Neural cell (in vitro differentiated cells): ENCODE measurements at regions not wholly inside any gene's neighbourhood (a gene's known extent, or its start where the extent isn't known, plus 50 kb on each side); places are given as distances from the start of the nearest gene placed in this dataset.

Experiments
- H2AFZ ChIP-seq: fragments of 200-600, 300-800 bp; sonication (generic), shearing (Covaris generic); 2 replicates; pipeline ENCODE4 v1.6.0; 2014; ENCODE audit warnings: low read depth, mild to moderate bottlenecking, antibody characterized with exemption, low read length, moderate library complexity
- H3F3A ChIP-seq: fragments of 200-600 bp; shearing (Covaris generic); 2 replicates; pipeline ENCODE4 v1.6.1; 2016; ENCODE audit warnings: mild to moderate bottlenecking, moderate library complexity, mixed read lengths, antibody characterized with exemption, low read length; ENCODE audit not compliant: insufficient read depth, poor library complexity, severe bottlenecking
- H3K27ac ChIP-seq: fragments of 200-600, 300-800 bp; sonication (generic), shearing (Covaris generic); 2 replicates; pipeline ENCODE4 v1.5.1; 2014; ENCODE audit warnings: mild to moderate bottlenecking, low read length, moderate library complexity
- H3K27me3 ChIP-seq: fragments of 300-800, 200-600 bp; sonication (generic), shearing (Covaris generic); 2 replicates; pipeline ENCODE4 v1.6.0; 2014; ENCODE audit warnings: mild to moderate bottlenecking, low read depth, low read length, moderate library complexity; ENCODE audit not compliant: insufficient read depth
- H3K36me3 ChIP-seq: fragments of 300-800, 200-600 bp; sonication (generic), shearing (Covaris generic); 2 replicates; pipeline ENCODE4 v1.5.1; 2014; ENCODE audit warnings: mild to moderate bottlenecking, antibody characterized with exemption, low read length, moderate library complexity; ENCODE audit not compliant: insufficient read depth
- H3K4me2 ChIP-seq: fragments of 300-800, 200-600 bp; sonication (generic), shearing (Covaris generic); 2 replicates; pipeline ENCODE4 v1.6.0; 2014; ENCODE audit warnings: mild to moderate bottlenecking, low read length
- H3K4me3 ChIP-seq: fragments of 300-800, 200-600 bp; sonication (generic), shearing (Covaris generic); 2 replicates; pipeline ENCODE4 v1.5.1; 2014; ENCODE audit warnings: mild to moderate bottlenecking, low read length, moderate library complexity
- H3K79me2 ChIP-seq: fragments of 200-600 bp; shearing (Covaris generic); replicated peaks from 2 replicates; pipeline ENCODE4 v1.6.0; 2014; ENCODE audit warnings: mild to moderate bottlenecking, low read length, moderate library complexity; ENCODE audit not compliant: insufficient read depth
- H3K9ac ChIP-seq: fragments of 300-800, 200-600 bp; sonication (generic), shearing (Covaris generic); 2 replicates; pipeline ENCODE4 v1.6.1; 2016; ENCODE audit warnings: mild to moderate bottlenecking, low read length, mixed read lengths
- H3K9me2 ChIP-seq: fragments of 200-600 bp; shearing (Covaris generic); 2 replicates; pipeline ENCODE4 v1.6.1; 2016; ENCODE audit warnings: mild to moderate bottlenecking, low read length, mixed read lengths; ENCODE audit not compliant: insufficient read depth
- H3K9me3 ChIP-seq: fragments of 200-600, 300-800 bp; sonication (generic), shearing (Covaris generic); 2 replicates; pipeline ENCODE4 v1.6.1; 2016; ENCODE audit warnings: mild to moderate bottlenecking, mixed run types, low read length, moderate library complexity, mixed read lengths
- H4K20me1 ChIP-seq: fragments of 200-600 bp; shearing (Covaris generic); 2 replicates; pipeline ENCODE4 v1.6.1; 2016; ENCODE audit warnings: mild to moderate bottlenecking, mixed run types; ENCODE audit not compliant: insufficient read depth
- CTCF ChIP-seq: fragments of 450-650 bp; IDR thresholded peaks from 2 replicates; pipeline ENCODE4 v1.5.1; 2014; ENCODE audit warnings: antibody characterized with exemption, mild to moderate bottlenecking, moderate library complexity; ENCODE audit not compliant: poor library complexity, severe bottlenecking
- EP300 ChIP-seq: fragments of 450-650 bp; conservative IDR thresholded peaks from 2 replicates; pipeline ENCODE4 v1.6.1; 2014; ENCODE audit warnings: antibody characterized with exemption, mild to moderate bottlenecking, moderate library complexity; ENCODE audit not compliant: poor library complexity, severe bottlenecking
- EZH2 ChIP-seq: fragments of 200-600, 300-800 bp; shearing (Covaris generic), sonication (generic); IDR thresholded peaks from 2 replicates; pipeline ENCODE4 v1.6.1; 2014; ENCODE audit warnings: antibody characterized with exemption, low read length, borderline replicate concordance, mild to moderate bottlenecking; ENCODE audit not compliant: insufficient read depth, poor library complexity, severe bottlenecking
- MXI1 ChIP-seq: fragments of 450-650 bp; conservative IDR thresholded peaks from 2 replicates; pipeline ENCODE4 v1.6.1; 2014; ENCODE audit warnings: antibody characterized with exemption, mild to moderate bottlenecking; ENCODE audit not compliant: poor library complexity, severe bottlenecking
- POLR2AphosphoS5 ChIP-seq: IDR thresholded peaks from 2 replicates; pipeline ENCODE4 v1.6.1; 2012
- RAD21 ChIP-seq: fragments of 450-650 bp; conservative IDR thresholded peaks from 2 replicates; pipeline ENCODE4 v1.6.1; 2014; ENCODE audit warnings: antibody characterized with exemption, mild to moderate bottlenecking, moderate library complexity
- REST ChIP-seq: IDR thresholded peaks from 2 replicates; pipeline ENCODE4 v1.6.1; 2012; ENCODE audit warnings: borderline replicate concordance
- SMC3 ChIP-seq: fragments of 450-650 bp; conservative IDR thresholded peaks from 2 replicates; pipeline ENCODE4 v1.6.1; 2014; ENCODE audit warnings: antibody characterized with exemption, mild to moderate bottlenecking, moderate library complexity; ENCODE audit not compliant: poor library complexity
- TAF1 ChIP-seq: IDR thresholded peaks from 2 replicates; pipeline ENCODE4 v1.6.1; 2012; ENCODE audit warnings: low read depth

GRCh38 chr12:59517522-59517921 is 78.3 kb upstream of the SLC16A7 start:
- Histone ChIP-seq H3K79me2 (no peaks in the 10 kb centered on the region), H3K4me2 (no peak overlapping the region), H3K4me3 (no peak overlapping the region), H3K36me3 (no peaks in the 10 kb centered on the region), H3K27ac (no peak overlapping the region), H4K20me1 (no peaks in the 10 kb centered on the region), H3K9me3 (no peaks in the 10 kb centered on the region), H3F3A (no peaks in the 10 kb centered on the region), H3K27me3 (no peaks in the 10 kb centered on the region), H2AFZ (no peak overlapping the region), H3K9ac (no peak overlapping the region), H3K9me2 (no peaks in the 10 kb centered on the region)
- no peak for TF ChIP-seq SMC3
- no peak for TF ChIP-seq MXI1
- no peak for TF ChIP-seq EZH2
- no peak for TF ChIP-seq TAF1
- TF ChIP-seq POLR2AphosphoS5, result no peak
- no peak for TF ChIP-seq EP300
- TF ChIP-seq CTCF, result no peak
- no peak for TF ChIP-seq REST
- no peak for TF ChIP-seq RAD21

- Histone ChIP-seq H3K27ac (no peak overlapping the region), H3K4me2 (no peak overlapping the region)
These were observed 94.9 kb upstream of the SLC16A7 start for GRCh38 chr12:59500915-59501314.

More at GRCh38 chr12:59500915-59501314, 94.9 kb upstream of the SLC16A7 start:
- Histone ChIP-seq H4K20me1 (no peaks in the 10 kb centered on the region), H2AFZ (no peak overlapping the region), H3K9me3 (no peaks in the 10 kb centered on the region), H3F3A (no peaks in the 10 kb centered on the region), H3K27me3 (no peaks in the 10 kb centered on the region), H3K9me2 (no peaks in the 10 kb centered on the region), H3K4me3 (no peak overlapping the region), H3K79me2 (no peaks in the 10 kb centered on the region), H3K36me3 (no peaks in the 10 kb centered on the region), H3K9ac (no peak overlapping the region)
- TF ChIP-seq SMC3, result no peak
- TF ChIP-seq POLR2AphosphoS5, result no peak
- TF ChIP-seq TAF1, result no peak
- TF ChIP-seq CTCF, result no peak
- no peak for TF ChIP-seq MXI1
- no peak for TF ChIP-seq RAD21
- no peak for TF ChIP-seq REST
- TF ChIP-seq EZH2, result no peak
- no peak for TF ChIP-seq EP300
